A673 (cell line): ENCODE measurements at regions not wholly inside any gene's neighbourhood (a gene's known extent, or its start where the extent isn't known, plus 50 kb on each side); places are given as distances from the start of the nearest gene placed in this dataset.

Source experiments
- BruUV-seq: library from RNA; stranded (reverse); fragments of 400-500 nt; replicated peaks from 2 replicates; lab custom pipeline; 2021; lab: Mats Ljungman, UMichigan
- CTCF ChIA-PET: fragments of 300-600 bp; sonication (Branson Sonifier 250); formaldehyde crosslinking; loops from one replicate; lab custom pipeline; 2022; ENCODE audit warnings: antibody characterized with exemption; lab: Charles Lee
- POLR2A ChIA-PET: fragments of 300-600 bp; sonication (Branson Sonifier 250); formaldehyde crosslinking; loops from one replicate; lab custom pipeline; 2022; ENCODE audit warnings: antibody characterized with exemption; ENCODE audit not compliant: low non-redundant PET; lab: Charles Lee
- DNase-seq: peaks from one replicate; pipeline ENCODE4 v3.0.0-alpha.2; 2015; ENCODE audit warnings: low spot score
- H3K27ac ChIP-seq: fragments of 200-600 bp; sonication (generic); 2 replicates; pipeline ENCODE4 v1.5.1; 2016; ENCODE audit warnings: mixed run types, low read depth, mild to moderate bottlenecking, mixed read lengths, antibody characterized with exemption, low read length; ENCODE audit not compliant: poor library complexity, severe bottlenecking
- H3K27me3 ChIP-seq: fragments of 200-600 bp; sonication (generic); replicated peaks from 2 replicates; pipeline ENCODE4 v1.6.1; 2017; ENCODE audit warnings: mixed run types, low read depth, mild to moderate bottlenecking, mixed read lengths, antibody characterized with exemption, low read length; ENCODE audit not compliant: insufficient read depth, poor library complexity
- H3K36me3 ChIP-seq: fragments of 200-600 bp; sonication (generic); 2 replicates; pipeline ENCODE4 v1.6.1; 2016; ENCODE audit warnings: mixed run types, mild to moderate bottlenecking, mixed read lengths, antibody characterized with exemption, low read length; ENCODE audit not compliant: insufficient read depth, poor library complexity, severe bottlenecking
- H3K4me1 ChIP-seq: fragments of 200-600 bp; sonication (generic); 2 replicates; pipeline ENCODE4 v1.6.1; 2017; ENCODE audit warnings: mixed run types, mild to moderate bottlenecking, mixed read lengths, antibody characterized with exemption, low read length; ENCODE audit not compliant: insufficient read depth, poor library complexity, severe bottlenecking
- H3K4me3 ChIP-seq: fragments of 200-600 bp; sonication (generic); 2 replicates; pipeline ENCODE4 v1.5.1; 2016; ENCODE audit warnings: low read depth, mixed run types, mild to moderate bottlenecking, mixed read lengths, low read length; ENCODE audit not compliant: poor library complexity, severe bottlenecking
- H3K9me3 ChIP-seq: fragments of 200-600 bp; sonication (generic); 2 replicates; pipeline ENCODE4 v1.6.1; 2016; ENCODE audit warnings: mixed run types, low read depth, mild to moderate bottlenecking, mixed read lengths, antibody characterized with exemption, low read length; ENCODE audit not compliant: poor library complexity, severe bottlenecking
- CTCF ChIP-seq: fragments of 300-800, 200-600 bp; sonication (generic); conservative IDR thresholded peaks from 2 replicates; pipeline ENCODE4 v1.5.1; 2017; ENCODE audit warnings: low read depth, mild to moderate bottlenecking, antibody characterized with exemption, low read length, moderate library complexity, mixed read lengths
- EZH2 ChIP-seq: fragments of 200-600 bp; sonication (generic); IDR thresholded peaks from 2 replicates; pipeline ENCODE4 v1.6.1; 2017; ENCODE audit warnings: borderline replicate concordance, low read depth, mild to moderate bottlenecking, mixed read lengths, antibody characterized with exemption, low read length; ENCODE audit not compliant: poor library complexity, severe bottlenecking
- intact Hi-C: fragments of 100-400 bp; cut with micrococcal nuclease; formaldehyde crosslinking; loops from one replicate; pipeline ENCODE4 v1.10.0; 2022; ENCODE audit not compliant: unreplicated experiment

GRCh38 chr1:84755216-84755615 lies 65.0 kb upstream of the SSX2IP start:
- intact Hi-C loops: loop anchor here (10.0 kb wide), 2 partner anchors 820 to 850 kb away; no protein-coding TSS in a partner anchor
- no peak for DNase-seq
- POLR2A ChIA-PET: no interaction called here

DNA sequence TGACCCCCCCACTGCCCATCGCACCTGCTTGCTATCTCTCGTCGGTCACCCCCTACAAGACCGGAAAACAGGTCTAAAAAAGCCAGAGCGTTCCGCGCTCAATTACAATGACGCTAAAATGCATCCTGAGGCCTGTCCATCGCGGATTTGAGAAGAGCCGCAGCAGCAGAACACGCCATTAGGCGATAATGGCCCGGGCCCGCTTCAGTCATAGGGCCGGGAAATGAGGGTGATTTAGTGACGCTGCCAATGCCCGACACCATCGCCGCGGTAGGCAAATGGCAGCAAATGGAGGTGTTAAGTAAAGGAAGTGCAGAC lies 64.1 kb upstream of the SSX2IP start:
- Histone ChIP-seq H3K27ac (no peak overlapping the region), H3K27me3 (no peaks in the 10 kb centered on the region), H3K4me3 (no peak overlapping the region), H3K9me3 (no peaks in the 10 kb centered on the region), H3K4me1 (peaks cover 4% of the 10 kb centered on the region), H3K36me3 (no peaks in the 10 kb centered on the region)
- TF ChIP-seq EZH2 (no peak), CTCF (no peak)
- ChIA-PET CTCF (interaction anchor here (1.2 to 2.0 kb wide), 2 partner anchors 86 to 312 kb away, joined by 6 to 9 read pairs; no protein-coding TSS in a partner anchor), POLR2A (no interaction called here)
- intact Hi-C loops: loop anchor here (5.0 to 10.0 kb wide), 4 partner anchors 207 to 850 kb away; partner anchors contain the start of gene PRKACB
- no peak for DNase-seq
- BruUV-seq: no TSS peak

More at GRCh38 chr1:84755216-84755615, 65.0 kb upstream of the SSX2IP start:
- H3K4me3 ChIP-seq: no peak overlapping the region
- no peaks in the 10 kb centered on the region for H3K27me3 ChIP-seq
- no peaks in the 10 kb centered on the region for H3K9me3 ChIP-seq
- no peaks in the 10 kb centered on the region for H3K36me3 ChIP-seq
- peaks cover 4% of the 10 kb centered on the region for H3K4me1 ChIP-seq
- CTCF ChIA-PET: no interaction called here
- no TSS peak for BruUV-seq
- no peak overlapping the region for H3K27ac ChIP-seq
- TF ChIP-seq CTCF: no peak
- no peak for TF ChIP-seq EZH2

GRCh38 chr1:84753516-84754385 lies 63.5 kb upstream of the SSX2IP start:
- TF ChIP-seq CTCF: peak; percentile 98
- no peak for TF ChIP-seq EZH2

More at GRCh38 chr1:84753516-84754385, 63.5 kb upstream of the SSX2IP start:
- Histone ChIP-seq H3K9me3 (no peaks in the 10 kb centered on the region), H3K27ac (no peak overlapping the region), H3K4me3 (no peak overlapping the region), H3K36me3 (no peaks in the 10 kb centered on the region), H3K27me3 (no peaks in the 10 kb centered on the region), H3K4me1 (peaks cover 4% of the 10 kb centered on the region)
- no TSS peak for BruUV-seq
- DNase-seq: peak; percentile 88
- ChIA-PET CTCF (interaction anchor here (0.6 to 2.0 kb wide), 4 partner anchors 85 to 610 kb away, joined by 4 to 9 read pairs (median 6); partner anchors contain the start of gene PRKACB), POLR2A (no interaction called here)
- intact Hi-C loops: loop anchor here (1.0 to 10.0 kb wide), 7 partner anchors 85 to 849 kb away; partner anchors contain the start of gene PRKACB
